Coronary artery (tissue), 2 donors: ENCODE measurements at regions not wholly inside any gene's neighbourhood (a gene's known extent, or its start where the extent isn't known, plus 50 kb on each side); places are given as distances from the start of the nearest gene placed in this dataset.

Experiments used
- DNase-seq: peaks from one replicate; pipeline ENCODE4 v3.0.0-alpha.2; 2017; ENCODE audit warnings: low spot score
- H3K27ac ChIP-seq, 2 donors: fragments of 200-600 bp; sonication (generic); one replicate each; pipeline ENCODE4 v1.5.1; 2016 to 2019
- H3K4me3 ChIP-seq: fragments of 200-600 bp; sonication (generic); 2 replicates; pipeline ENCODE4 v1.5.1; 2016; ENCODE audit warnings: mild to moderate bottlenecking, moderate library complexity
- CTCF ChIP-seq: fragments of 200-600 bp; sonication (generic); IDR thresholded peaks from one replicate; pipeline ENCODE4 v1.5.1; 2019; ENCODE audit warnings: antibody characterized with exemption

GRCh38 chr14:83271663-83272062, 1738.0 kb upstream of the SEL1L start:
- DNase-seq, result no peak
- Histone ChIP-seq H3K4me3 (no peak overlapping the region), H3K27ac (no peak overlapping the region)
- no peak for TF ChIP-seq CTCF

- Histone ChIP-seq H3K27ac (no peak overlapping the region), H3K4me3 (no peak overlapping the region)
- DNase-seq, result no peak
- TF ChIP-seq CTCF, result no peak
Measured at GRCh38 chr14:83280719-83281118, 1747.1 kb upstream of the SEL1L start.

GRCh38 chr14:83282706-83283105, 1749.1 kb upstream of the SEL1L start:
- no peak overlapping the region for H3K27ac ChIP-seq
- no peak for DNase-seq
- TF ChIP-seq CTCF, result no peak
- no peak overlapping the region for H3K4me3 ChIP-seq

GRCh38 chr14:83287300-83287699, 1753.6 kb upstream of the SEL1L start:
- DNase-seq, result no peak
- Histone ChIP-seq H3K4me3 (no peak overlapping the region), H3K27ac (no peak overlapping the region)
- TF ChIP-seq CTCF, result no peak

- no peak overlapping the region for H3K27ac ChIP-seq
- no peak overlapping the region for H3K4me3 ChIP-seq
- no peak for TF ChIP-seq CTCF
- DNase-seq, result no peak
Measured at GRCh38 chr14:83289390-83289789, 1755.7 kb upstream of the SEL1L start.

- no peak for TF ChIP-seq CTCF
Measured at GRCh38 chr14:83289896-83290295, 1756.2 kb upstream of the SEL1L start.

GRCh38 chr14:83290447-83290846, 1756.8 kb upstream of the SEL1L start:
- no peak overlapping the region for H3K27ac ChIP-seq
- no peak for DNase-seq
- no peak for TF ChIP-seq CTCF
- no peak overlapping the region for H3K4me3 ChIP-seq

More at GRCh38 chr14:83289896-83290295, 1756.2 kb upstream of the SEL1L start:
- Histone ChIP-seq H3K27ac (no peak overlapping the region), H3K4me3 (no peak overlapping the region)
- DNase-seq, result no peak
